H1 (cell line): ENCODE measurements at regions not wholly inside any gene's neighbourhood (a gene's known extent, or its start where the extent isn't known, plus 50 kb on each side); places are given as distances from the start of the nearest gene placed in this dataset.
A peak's percentile ranks its signal among the peaks of the same experiment; 100 is the strongest.

ENCODE experiments used
- CTCF ChIA-PET: fragments of 300-600 bp; sonication (Branson Sonifier 250); formaldehyde crosslinking; loops from one replicate; lab custom pipeline; 2021; ENCODE audit not compliant: partially characterized antibody; lab: Charles Lee
- POLR2A ChIA-PET: fragments of 300-600 bp; sonication (Branson Sonifier 250); formaldehyde crosslinking; loops from one replicate; lab custom pipeline; 2021; ENCODE audit warnings: inconsistent platforms; ENCODE audit not compliant: partially characterized antibody; lab: Charles Lee
- DNase-seq, 2 experiments: peaks; one replicate each; pipeline versions ENCODE4 v3.0.0 to v3.0.0-alpha.2; 2010 to 2022; ENCODE audit warnings: low spot score in 2 of 2, low read depth in 1 of 2, mixed read lengths in 1 of 2
- FAIRE-seq: peaks from 2 replicates; lab custom pipeline; 2011; peaks lifted over from hg19 to GRCh38; lab: Jason Lieb, UNC
- H2AFZ ChIP-seq: 2 replicates; pipeline ENCODE4 v1.8.1; 2012; ENCODE audit warnings: low read length, inconsistent platforms
- H2AK5ac ChIP-seq: 2 replicates; pipeline ENCODE4 v1.6.1; 2013; ENCODE audit warnings: low read depth, low read length
- H2BK120ac ChIP-seq: replicated peaks from 2 replicates; pipeline ENCODE3; 2013; ENCODE audit warnings: low read depth, low read length, inconsistent platforms
- H2BK12ac ChIP-seq: 2 replicates; pipeline ENCODE4 v1.6.1; 2013; ENCODE audit warnings: low read depth, low read length
- H2BK15ac ChIP-seq: 2 replicates; pipeline ENCODE4 v1.6.1; 2013; ENCODE audit warnings: low read length
- H2BK20ac ChIP-seq: 2 replicates; pipeline ENCODE4 v1.6.1; 2013; ENCODE audit warnings: low read length
- H2BK5ac ChIP-seq: 2 replicates; pipeline ENCODE4 v1.6.1; 2013; ENCODE audit warnings: low read depth, low read length
- H3K14ac ChIP-seq: 2 replicates; pipeline ENCODE4 v1.6.1; 2013; ENCODE audit warnings: inconsistent platforms; ENCODE audit not compliant: insufficient read length
- H3K18ac ChIP-seq: 2 replicates; pipeline ENCODE4 v1.6.1; 2013; ENCODE audit warnings: low read length; ENCODE audit errors: extremely low read depth
- H3K23ac ChIP-seq: 2 replicates; pipeline ENCODE4 v1.6.1; 2013; ENCODE audit warnings: inconsistent platforms; ENCODE audit not compliant: insufficient read length
- H3K23me2 ChIP-seq: 2 replicates; pipeline ENCODE4 v1.6.1; 2013; ENCODE audit warnings: low read depth, low read length
- H3K27ac ChIP-seq: 2 replicates; pipeline ENCODE4 v1.6.1; 2011; ENCODE audit warnings: low read depth, low read length, inconsistent platforms
- H3K27me3 ChIP-seq, 4 experiments: replicated peaks in 1 of 4; 1 replicate in 1 of 4; 2 replicates in 3 of 4; pipeline versions ENCODE4 v1.6.1 to v1.8.1; 2011 to 2013; ENCODE audit warnings: low read length in 3 of 4, mild to moderate bottlenecking in 3 of 4, inconsistent platforms in 2 of 4, mixed read lengths in 2 of 4, moderate library complexity in 1 of 4; ENCODE audit not compliant: control insufficient read depth in 3 of 4, insufficient read depth in 3 of 4; ENCODE audit errors: extremely low read depth in 1 of 4
- H3K36me3 ChIP-seq, 4 experiments: 2 replicates each; pipeline versions ENCODE4 v1.6.1 to v1.8.1; 2011 to 2013; ENCODE audit warnings: mild to moderate bottlenecking in 4 of 4, low read length in 3 of 4, moderate library complexity in 2 of 4, control low read depth in 1 of 4, inconsistent platforms in 1 of 4; ENCODE audit not compliant: insufficient read depth in 4 of 4, control insufficient read depth in 2 of 4
- H3K4ac ChIP-seq: replicated peaks from 2 replicates; pipeline ENCODE3; 2013; ENCODE audit warnings: low read length, low read depth, mixed read lengths, inconsistent platforms; ENCODE audit not compliant: insufficient read length
- H3K4me1 ChIP-seq, 4 experiments: replicated peaks in 1 of 4; 1 replicate in 1 of 4; 2 replicates in 3 of 4; pipeline versions ENCODE4 v1.6.1 to v1.8.1; 2011 to 2013; ENCODE audit warnings: low read length in 3 of 4, inconsistent platforms in 2 of 4, mixed read lengths in 1 of 4; ENCODE audit not compliant: insufficient read depth in 4 of 4, control insufficient read depth in 3 of 4
- H3K4me2 ChIP-seq, 2 experiments: 2 replicates each; pipeline versions ENCODE4 v1.6.1 to v1.8.1; 2011 to 2013; ENCODE audit warnings: low read depth in 2 of 2, low read length in 2 of 2, control low read depth in 1 of 2, inconsistent platforms in 1 of 2, mild to moderate bottlenecking in 1 of 2; ENCODE audit not compliant: insufficient read depth in 1 of 2
- H3K4me3 ChIP-seq, 4 experiments: fragments of 200-600, 300-600 bp in 1 of 4; sonication (generic), shearing (Covaris generic), sonication (Bioruptor Twin) in 1 of 4; 2 replicates each; pipeline versions ENCODE4 v1.5.1 to v1.8.1; 2011 to 2016; ENCODE audit warnings: low read length in 4 of 4, low read depth in 3 of 4, control low read depth in 2 of 4, inconsistent platforms in 2 of 4, mild to moderate bottlenecking in 2 of 4, mixed read lengths in 1 of 4, moderate library complexity in 1 of 4; ENCODE audit not compliant: insufficient read depth in 2 of 4; ENCODE audit errors: extremely low read depth in 1 of 4
- H3K56ac ChIP-seq: replicated peaks from 2 replicates; pipeline ENCODE3; 2013; ENCODE audit warnings: low read depth, mild to moderate bottlenecking, mixed read lengths, low read length, inconsistent platforms; ENCODE audit not compliant: insufficient read length
- H3K79me1 ChIP-seq: 2 replicates; pipeline ENCODE4 v1.6.1; 2013; ENCODE audit warnings: low read depth, low read length, control low read depth
- H3K79me2 ChIP-seq, 2 experiments: 2 replicates each; pipeline versions ENCODE4 v1.6.1 to v1.8.1; 2012 to 2013; ENCODE audit warnings: low read length in 2 of 2, mild to moderate bottlenecking in 2 of 2, inconsistent platforms in 1 of 2; ENCODE audit not compliant: insufficient read depth in 2 of 2, control insufficient read depth in 1 of 2
- H3K9ac ChIP-seq, 4 experiments: replicated peaks in 1 of 4; 1 replicate in 1 of 4; 2 replicates in 3 of 4; pipeline versions ENCODE4 v1.6.1 to v1.8.1; 2011 to 2013; ENCODE audit warnings: low read depth in 3 of 4, low read length in 3 of 4, control low read depth in 2 of 4, mild to moderate bottlenecking in 2 of 4, moderate library complexity in 2 of 4, inconsistent platforms in 1 of 4; ENCODE audit errors: extremely low read depth in 1 of 4
- H3K9me3 ChIP-seq, 2 experiments: 2 replicates each; pipeline versions ENCODE4 v1.6.1 to v1.8.1; 2012 to 2013; ENCODE audit warnings: mild to moderate bottlenecking in 2 of 2, moderate library complexity in 2 of 2, control low read depth in 1 of 2, inconsistent platforms in 1 of 2, low read depth in 1 of 2, low read length in 1 of 2, mixed read lengths in 1 of 2; ENCODE audit not compliant: insufficient read depth in 2 of 2
- H4K20me1 ChIP-seq, 2 experiments: replicated peaks in 1 of 2; 2 replicates each; pipeline versions ENCODE3 to v1.8.1; 2011 to 2013; ENCODE audit warnings: inconsistent platforms in 2 of 2, low read length in 2 of 2, mild to moderate bottlenecking in 1 of 2; ENCODE audit not compliant: insufficient read depth in 2 of 2, control insufficient read depth in 1 of 2
- H4K5ac ChIP-seq: 2 replicates; pipeline ENCODE4 v1.6.1; 2013; ENCODE audit warnings: low read length, low read depth, mixed read lengths, inconsistent platforms; ENCODE audit not compliant: insufficient read length
- H4K8ac ChIP-seq: 2 replicates; pipeline ENCODE4 v1.8.0; 2013; ENCODE audit warnings: mild to moderate bottlenecking, moderate library complexity, low read length, inconsistent platforms; ENCODE audit not compliant: insufficient read depth; ENCODE audit errors: extremely low read depth
- H4K91ac ChIP-seq: replicated peaks from 2 replicates; pipeline ENCODE3; 2013; ENCODE audit warnings: low read length, mixed read lengths, inconsistent platforms; ENCODE audit not compliant: insufficient read length
- ATF3 ChIP-seq: IDR thresholded peaks from 2 replicates; pipeline ENCODE4 v1.6.1; 2011; ENCODE audit warnings: low read depth, mild to moderate bottlenecking, low read length; ENCODE audit not compliant: insufficient read depth
- BACH1 ChIP-seq: IDR thresholded peaks from 2 replicates; pipeline ENCODE4 v1.6.1; 2012; ENCODE audit warnings: low read length, improper control_type of control experiment
- BRCA1 ChIP-seq: IDR thresholded peaks from 2 replicates; pipeline ENCODE4 v1.6.1; 2012; ENCODE audit warnings: low read depth, low read length, improper control_type of control experiment
- CBX5 ChIP-seq: fragments of 300-800, 300-1000 bp; sonication (generic); IDR thresholded peaks from 2 replicates; pipeline ENCODE4 v1.7.1; 2016; ENCODE audit warnings: antibody characterized with exemption, low read length, low read depth
- CREB1 ChIP-seq: IDR thresholded peaks from 2 replicates; pipeline ENCODE4 v1.6.1; 2012; ENCODE audit warnings: inconsistent platforms
- EGR1 ChIP-seq: IDR thresholded peaks from 2 replicates; pipeline ENCODE4 v1.6.1; 2011; ENCODE audit warnings: low read depth, low read length, borderline replicate concordance
- GTF2F1 ChIP-seq: IDR thresholded peaks from 2 replicates; pipeline ENCODE4 v1.6.1; 2012; ENCODE audit warnings: low read depth, low read length, improper control_type of control experiment, borderline replicate concordance
- JUND ChIP-seq: IDR thresholded peaks from 2 replicates; pipeline ENCODE4 v1.6.1; 2011; ENCODE audit warnings: mild to moderate bottlenecking, improper control_type of control experiment, low read length
- KDM5A ChIP-seq: fragments of 200-600 bp; IDR thresholded peaks from 2 replicates; pipeline ENCODE4 v1.7.1; 2012; ENCODE audit warnings: mild to moderate bottlenecking, low read length, inconsistent platforms, mixed read lengths
- MAX ChIP-seq: IDR thresholded peaks from 2 replicates; pipeline ENCODE4 v1.6.1; 2012; ENCODE audit warnings: inconsistent platforms
- POLR2A ChIP-seq, 2 experiments: IDR thresholded peaks; 1 replicate in 1 of 2; 2 replicates in 1 of 2; pipeline ENCODE4 v1.6.1; 2011; ENCODE audit warnings: low read depth in 2 of 2, low read length in 2 of 2, mild to moderate bottlenecking in 2 of 2; ENCODE audit errors: control extremely low read depth in 1 of 2
- RAD21 ChIP-seq, 2 experiments: IDR thresholded peaks in 1 of 2; conservative IDR thresholded peaks in 1 of 2; 2 replicates each; pipeline ENCODE4 v1.6.1; 2011; ENCODE audit warnings: low read depth in 2 of 2, low read length in 2 of 2, improper control_type of control experiment in 1 of 2, inconsistent platforms in 1 of 2, mild to moderate bottlenecking in 1 of 2, moderate library complexity in 1 of 2
- SIX5 ChIP-seq: IDR thresholded peaks from 2 replicates; pipeline ENCODE4 v1.6.1; 2011; ENCODE audit warnings: mild to moderate bottlenecking, low read depth, low read length
- SP2 ChIP-seq: IDR thresholded peaks from 2 replicates; pipeline ENCODE4 v1.6.1; 2012; ENCODE audit warnings: mild to moderate bottlenecking, low read length, inconsistent platforms
- SP4 ChIP-seq: IDR thresholded peaks from 2 replicates; pipeline ENCODE4 v1.6.1; 2012; ENCODE audit warnings: low read length, inconsistent platforms
- TEAD4 ChIP-seq: IDR thresholded peaks from 2 replicates; pipeline ENCODE4 v1.6.1; 2012; ENCODE audit warnings: low read depth, low read length, inconsistent platforms, mixed read lengths
- WGBS, 2 experiments: shearing (Covaris generic) in 1 of 2; methylation state at CpG; one replicate each; pipeline versions ENCODE4 v1.1.6 to v1.1.7; 2013 to 2015; ENCODE audit warnings: low lambda C conversion rate in 2 of 2, mixed read lengths in 2 of 2, inconsistent platforms in 1 of 2, low coverage in 1 of 2, missing lambda C conversion rate in 1 of 2; ENCODE audit not compliant: insufficient replicate concordance in 2 of 2, insufficient coverage in 1 of 2, insufficient read length in 1 of 2; ENCODE audit errors: extremely low coverage in 1 of 2, missing lambda C conversion rate in 1 of 2; 5-methylcytosine and 5-hydroxymethylcytosine counted together

- H3K4me1 ChIP-seq = no peaks in the 10 kb centered on the region; a peak in 1 of 7 replicates
- no peak overlapping the region for H4K91ac ChIP-seq
- no peaks in the 10 kb centered on the region for H3K9me3 ChIP-seq
- no peak overlapping the region for H2BK5ac ChIP-seq
- no peaks in the 10 kb centered on the region; the same call in 1 of the 2 replicates for H3K79me1 ChIP-seq
- H3K36me3 ChIP-seq = no peaks in the 10 kb centered on the region
- H3K18ac ChIP-seq = no peak overlapping the region
- no peak overlapping the region for H3K27ac ChIP-seq
- H2BK12ac ChIP-seq = no peak overlapping the region
- H2BK120ac ChIP-seq = no peak overlapping the region
- H3K79me2 ChIP-seq = no peaks in the 10 kb centered on the region
- H2BK15ac ChIP-seq = 0 out of 2 replicates have a peak overlapping the region, but pooled peaks have one; percentile 46
- WGBS, 2 experiments = 85% methylated on average over 18 of the region's 18 CpGs; no CpG with 5 or more reads in 1 of the 2 experiments
- H4K20me1 ChIP-seq = no peaks in the 10 kb centered on the region
- POLR2A ChIA-PET = interaction anchor here (0.6 to 0.7 kb wide), 2 partner anchors 12 to 381 kb away, joined by 3 to 4 read pairs; no protein-coding TSS in a partner anchor
- H3K27me3 ChIP-seq = no peaks in the 10 kb centered on the region
- no peak overlapping the region for H3K14ac ChIP-seq
- H2AFZ ChIP-seq = no peak overlapping the region
- H2AK5ac ChIP-seq = no peak overlapping the region
- no peak overlapping the region for H4K8ac ChIP-seq
- DNase-seq (no peak), FAIRE-seq (no peak)
- no peak overlapping the region for H3K56ac ChIP-seq
- no peak overlapping the region for H4K5ac ChIP-seq
- no peak overlapping the region for H2BK20ac ChIP-seq
- H3K4me2 ChIP-seq = no peak overlapping the region
- H3K23me2 ChIP-seq = no peaks in the 10 kb centered on the region
- H3K4ac ChIP-seq = no peak overlapping the region
- CTCF ChIA-PET = interaction anchor here (1.0 to 3.6 kb wide), 6 partner anchors 8 to 54 kb away, joined by 3 to 12 read pairs (median 4); no protein-coding TSS in a partner anchor
- H3K9ac ChIP-seq = no peak overlapping the region
- H3K4me3 ChIP-seq = no peak overlapping the region
- no peak overlapping the region for H3K23ac ChIP-seq
- no peak for TF ChIP-seq MAX
- TF ChIP-seq SP4 = no peak
- no peak for TF ChIP-seq KDM5A
- no peak for TF ChIP-seq ATF3
- no peak for TF ChIP-seq BACH1
- TF ChIP-seq SIX5 = no peak
- TF ChIP-seq JUND = no peak
- TF ChIP-seq EGR1 = no peak
- TF ChIP-seq SP2 = no peak
- TF ChIP-seq POLR2A (IDR thresholded peaks at IDR 0.05; ENCODE audit: control extremely low read depth in 1 of 2, low read depth in 2 of 2, low read length in 2 of 2) = no peak
- no peak for TF ChIP-seq BRCA1
- TF ChIP-seq CBX5 = no peak
- no peak for TF ChIP-seq TEAD4
- no peak for TF ChIP-seq CREB1
- no peak for TF ChIP-seq GTF2F1
- TF ChIP-seq RAD21 (IDR thresholded peaks at IDR 0.05 in 1 of 2, conservative IDR thresholded peaks at IDR 0.05 in 1 of 2; ENCODE audit: low read depth in 2 of 2, low read length in 2 of 2) = no peak
Observed at GRCh38 chr20:62562831-62563230, 79.5 kb upstream of the SLCO4A1 start.
